ENCODE measurements at regions not wholly inside any gene's neighbourhood (a gene's known extent, or its start where the extent isn't known, plus 50 kb on each side); places are given as distances from the start of the nearest gene placed in this dataset.

DNA sequence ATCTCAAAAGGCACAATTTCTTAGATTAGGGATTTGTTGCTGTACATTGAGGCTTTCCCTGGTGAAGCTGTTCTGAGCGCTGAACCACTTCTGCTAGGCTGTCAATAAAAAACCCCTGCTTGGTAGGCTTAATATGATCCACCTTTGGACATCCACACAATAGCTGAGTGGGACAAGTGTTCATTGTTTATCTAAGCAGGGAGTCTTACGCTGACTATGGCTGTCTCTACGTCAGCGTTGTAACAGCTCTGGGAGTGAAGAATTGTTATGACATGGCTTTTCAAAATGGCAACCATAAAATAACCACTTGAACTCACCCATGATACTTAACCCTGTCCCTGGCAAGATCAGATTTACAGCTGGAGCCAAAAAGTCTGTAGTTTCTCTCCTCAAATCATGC is 111.5 kb upstream of the SULT1C3 start:
- no peaks in the 10 kb centered on the region for H3K27me3 ChIP-seq (ENCODE audit: insufficient read depth, poor library complexity, severe bottlenecking)
- no peak overlapping the region for H3K4me3 ChIP-seq (replicated peaks; ENCODE audit: insufficient read depth, low read length)
- no peak for TF ChIP-seq POLR2AphosphoS5 (IDR thresholded peaks at IDR 0.05; ENCODE audit: low read depth)
- TF ChIP-seq, protein P1, sequence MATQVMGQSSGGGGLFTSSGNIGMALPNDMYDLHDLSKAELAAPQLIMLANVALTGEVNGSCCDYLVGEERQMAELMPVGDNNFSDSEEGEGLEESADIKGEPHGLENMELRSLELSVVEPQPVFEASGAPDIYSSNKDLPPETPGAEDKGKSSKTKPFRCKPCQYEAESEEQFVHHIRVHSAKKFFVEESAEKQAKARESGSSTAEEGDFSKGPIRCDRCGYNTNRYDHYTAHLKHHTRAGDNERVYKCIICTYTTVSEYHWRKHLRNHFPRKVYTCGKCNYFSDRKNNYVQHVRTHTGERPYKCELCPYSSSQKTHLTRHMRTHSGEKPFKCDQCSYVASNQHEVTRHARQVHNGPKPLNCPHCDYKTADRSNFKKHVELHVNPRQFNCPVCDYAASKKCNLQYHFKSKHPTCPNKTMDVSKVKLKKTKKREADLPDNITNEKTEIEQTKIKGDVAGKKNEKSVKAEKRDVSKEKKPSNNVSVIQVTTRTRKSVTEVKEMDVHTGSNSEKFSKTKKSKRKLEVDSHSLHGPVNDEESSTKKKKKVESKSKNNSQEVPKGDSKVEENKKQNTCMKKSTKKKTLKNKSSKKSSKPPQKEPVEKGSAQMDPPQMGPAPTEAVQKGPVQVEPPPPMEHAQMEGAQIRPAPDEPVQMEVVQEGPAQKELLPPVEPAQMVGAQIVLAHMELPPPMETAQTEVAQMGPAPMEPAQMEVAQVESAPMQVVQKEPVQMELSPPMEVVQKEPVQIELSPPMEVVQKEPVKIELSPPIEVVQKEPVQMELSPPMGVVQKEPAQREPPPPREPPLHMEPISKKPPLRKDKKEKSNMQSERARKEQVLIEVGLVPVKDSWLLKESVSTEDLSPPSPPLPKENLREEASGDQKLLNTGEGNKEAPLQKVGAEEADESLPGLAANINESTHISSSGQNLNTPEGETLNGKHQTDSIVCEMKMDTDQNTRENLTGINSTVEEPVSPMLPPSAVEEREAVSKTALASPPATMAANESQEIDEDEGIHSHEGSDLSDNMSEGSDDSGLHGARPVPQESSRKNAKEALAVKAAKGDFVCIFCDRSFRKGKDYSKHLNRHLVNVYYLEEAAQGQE (IDR thresholded peaks at IDR 0.05; ENCODE audit: insufficient replicate concordance, low read depth): no peak
- TF ChIP-seq SPI1 (IDR thresholded peaks at IDR 0.05; ENCODE audit: borderline replicate concordance, low read depth): no peak
- TF ChIP-seq, protein P2, sequence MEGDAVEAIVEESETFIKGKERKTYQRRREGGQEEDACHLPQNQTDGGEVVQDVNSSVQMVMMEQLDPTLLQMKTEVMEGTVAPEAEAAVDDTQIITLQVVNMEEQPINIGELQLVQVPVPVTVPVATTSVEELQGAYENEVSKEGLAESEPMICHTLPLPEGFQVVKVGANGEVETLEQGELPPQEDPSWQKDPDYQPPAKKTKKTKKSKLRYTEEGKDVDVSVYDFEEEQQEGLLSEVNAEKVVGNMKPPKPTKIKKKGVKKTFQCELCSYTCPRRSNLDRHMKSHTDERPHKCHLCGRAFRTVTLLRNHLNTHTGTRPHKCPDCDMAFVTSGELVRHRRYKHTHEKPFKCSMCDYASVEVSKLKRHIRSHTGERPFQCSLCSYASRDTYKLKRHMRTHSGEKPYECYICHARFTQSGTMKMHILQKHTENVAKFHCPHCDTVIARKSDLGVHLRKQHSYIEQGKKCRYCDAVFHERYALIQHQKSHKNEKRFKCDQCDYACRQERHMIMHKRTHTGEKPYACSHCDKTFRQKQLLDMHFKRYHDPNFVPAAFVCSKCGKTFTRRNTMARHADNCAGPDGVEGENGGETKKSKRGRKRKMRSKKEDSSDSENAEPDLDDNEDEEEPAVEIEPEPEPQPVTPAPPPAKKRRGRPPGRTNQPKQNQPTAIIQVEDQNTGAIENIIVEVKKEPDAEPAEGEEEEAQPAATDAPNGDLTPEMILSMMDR (IDR thresholded peaks at IDR 0.05; ENCODE audit: insufficient read depth, low read length): no peak
- no peak for TF ChIP-seq GABPA (IDR thresholded peaks at IDR 0.05; ENCODE audit: low read depth)
- DNase-seq (ENCODE audit: low read depth in 1 of 2, low spot score in 1 of 2): no peak
- H3K27ac ChIP-seq (replicated peaks): no peak overlapping the region

DNA sequence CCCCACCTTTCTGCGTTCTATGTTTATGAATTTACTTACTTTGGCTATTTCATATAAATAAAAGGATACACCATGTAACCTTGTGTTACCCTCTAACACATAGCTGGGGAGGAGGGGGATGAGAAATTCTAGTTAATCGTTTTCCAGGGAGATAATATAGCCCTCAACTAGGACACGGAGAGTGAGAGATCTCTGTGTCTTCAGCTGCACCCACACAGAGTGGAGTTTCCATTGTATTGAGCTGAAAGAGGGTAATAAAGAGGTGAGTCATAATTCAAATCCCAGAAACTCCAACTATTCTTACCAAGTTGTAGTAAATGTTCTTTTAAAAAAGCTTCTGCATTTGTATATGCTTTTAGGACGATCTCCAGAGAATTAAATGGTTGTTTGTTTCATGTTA is 110.1 kb upstream of the SULT1C3 start:
- no peak for DNase-seq (ENCODE audit: low read depth in 1 of 2, low spot score in 1 of 2)
- Histone ChIP-seq H3K27ac (replicated peaks) (no peak overlapping the region), H3K27me3 (ENCODE audit: insufficient read depth, poor library complexity, severe bottlenecking) (no peaks in the 10 kb centered on the region), H3K4me3 (replicated peaks; ENCODE audit: insufficient read depth, low read length) (no peak overlapping the region)
- TF ChIP-seq SPI1 (IDR thresholded peaks at IDR 0.05; ENCODE audit: borderline replicate concordance, low read depth) (no peak), POLR2AphosphoS5 (IDR thresholded peaks at IDR 0.05; ENCODE audit: low read depth) (no peak), GABPA (IDR thresholded peaks at IDR 0.05; ENCODE audit: low read depth) (no peak)
- TF ChIP-seq, protein P2 (IDR thresholded peaks at IDR 0.05; ENCODE audit: insufficient read depth, low read length): no peak
- TF ChIP-seq, protein P1 (IDR thresholded peaks at IDR 0.05; ENCODE audit: insufficient replicate concordance, low read depth): no peak

DNA sequence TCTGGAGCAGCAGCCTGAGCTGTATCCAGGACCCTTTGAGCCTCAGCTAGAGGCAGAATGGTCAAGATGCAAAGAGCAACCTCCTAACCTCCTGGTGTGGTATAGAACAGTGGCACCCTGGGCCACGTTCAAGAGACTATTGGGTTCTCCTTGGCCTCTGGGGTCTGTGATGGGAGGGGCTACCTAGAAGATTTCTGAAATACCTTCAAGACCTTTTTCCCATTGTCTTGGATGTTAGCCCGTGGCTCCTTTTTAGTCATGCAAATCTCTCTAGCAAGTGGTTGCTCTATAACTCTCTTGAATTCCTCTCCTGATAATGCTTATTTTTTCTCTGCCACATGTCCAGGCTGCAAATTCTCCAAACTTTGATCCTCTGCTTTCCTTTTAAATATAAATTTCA is 106.3 kb upstream of the SULT1C3 start:
- TF ChIP-seq GABPA (IDR thresholded peaks at IDR 0.05; ENCODE audit: low read depth) (no peak), SPI1 (IDR thresholded peaks at IDR 0.05; ENCODE audit: borderline replicate concordance, low read depth) (no peak), POLR2AphosphoS5 (IDR thresholded peaks at IDR 0.05; ENCODE audit: low read depth) (no peak)
- TF ChIP-seq, protein P2 (IDR thresholded peaks at IDR 0.05; ENCODE audit: insufficient read depth, low read length): no peak
- TF ChIP-seq, protein P1 (IDR thresholded peaks at IDR 0.05; ENCODE audit: insufficient replicate concordance, low read depth): no peak
- DNase-seq (ENCODE audit: low read depth in 1 of 2, low spot score in 1 of 2): no peak
- Histone ChIP-seq H3K27ac (replicated peaks) (no peak overlapping the region), H3K27me3 (ENCODE audit: insufficient read depth, poor library complexity, severe bottlenecking) (no peaks in the 10 kb centered on the region), H3K4me3 (replicated peaks; ENCODE audit: insufficient read depth, low read length) (no peak overlapping the region)
